Endodermal cell (in vitro differentiated cells): ENCODE measurements at regions not wholly inside any gene's neighbourhood (a gene's known extent, or its start where the extent isn't known, plus 50 kb on each side); places are given as distances from the start of the nearest gene placed in this dataset.

Experiments
- DNase-seq: peaks from one replicate; pipeline ENCODE4 v3.0.0-alpha.2; 2017
- H3K27ac ChIP-seq: 2 replicates; pipeline ENCODE4 v1.5.1; 2013; ENCODE audit warnings: mild to moderate bottlenecking, low read depth, low read length, moderate library complexity
- H3K27me3 ChIP-seq: 2 replicates; pipeline ENCODE4 v1.6.1; 2013; ENCODE audit warnings: mild to moderate bottlenecking, low read length, moderate library complexity; ENCODE audit not compliant: insufficient read depth, control insufficient read depth, poor library complexity, severe bottlenecking
- H3K36me3 ChIP-seq: 2 replicates; pipeline ENCODE4 v1.7.0; 2013; ENCODE audit warnings: mild to moderate bottlenecking, low read length, moderate library complexity; ENCODE audit not compliant: control insufficient read depth, insufficient read depth
- H3K4me1 ChIP-seq: one replicate; pipeline ENCODE4 v1.7.0; 2013; ENCODE audit warnings: low read length; ENCODE audit not compliant: control insufficient read depth, insufficient read depth
- H3K4me3 ChIP-seq: 2 replicates; pipeline ENCODE4 v1.5.1; 2013; ENCODE audit warnings: mild to moderate bottlenecking, low read length, moderate library complexity
- H3K9ac ChIP-seq: 2 replicates; pipeline ENCODE4 v1.6.1; 2013; ENCODE audit warnings: mild to moderate bottlenecking, low read length, moderate library complexity; ENCODE audit not compliant: poor library complexity, severe bottlenecking; ENCODE audit errors: extremely low read depth
- H3K9me3 ChIP-seq: 2 replicates; pipeline ENCODE4 v1.6.1; 2013; ENCODE audit warnings: mild to moderate bottlenecking, low read length, moderate library complexity; ENCODE audit not compliant: control insufficient read depth
- H3K27ac Mint-ChIP-seq: 2 replicates; pipeline ENCODE4 v1.8.0; 2020; ENCODE audit warnings: mixed read lengths
- H3K27me3 Mint-ChIP-seq: 2 replicates; pipeline ENCODE4 v1.8.0; 2021; ENCODE audit warnings: mild to moderate bottlenecking, mixed read lengths; ENCODE audit not compliant: insufficient read depth
- H3K36me3 Mint-ChIP-seq: 2 replicates; pipeline ENCODE4 v1.8.0; 2020; ENCODE audit warnings: low read depth, mixed read lengths
- H3K4me1 Mint-ChIP-seq: 2 replicates; pipeline ENCODE4 v1.8.0; 2020; ENCODE audit warnings: mixed read lengths
- H3K4me3 Mint-ChIP-seq: 2 replicates; pipeline ENCODE4 v1.8.0; 2020; ENCODE audit warnings: mild to moderate bottlenecking, moderate library complexity, mixed read lengths
- H3K9me3 Mint-ChIP-seq: 2 replicates; pipeline ENCODE4 v1.8.0; 2020; ENCODE audit warnings: mild to moderate bottlenecking, mixed read lengths
- WGBS, 2 experiments: methylation state at CpG; one replicate each; pipeline versions ENCODE4 v1.1.5 to v1.1.7; 2013; ENCODE audit warnings: missing lambda C conversion rate in 2 of 2, mixed read lengths in 1 of 2; ENCODE audit not compliant: insufficient coverage in 1 of 2, insufficient read length in 1 of 2; 5-methylcytosine and 5-hydroxymethylcytosine counted together
- TF ChIP-seq, protein P1 (sequence below): fragments of 200-600 bp; sonication (generic); conservative IDR thresholded peaks from 2 replicates; pipeline ENCODE4 v1.5.0; 2021; ENCODE audit warnings: antibody characterized with exemption, mild to moderate bottlenecking

DNA sequence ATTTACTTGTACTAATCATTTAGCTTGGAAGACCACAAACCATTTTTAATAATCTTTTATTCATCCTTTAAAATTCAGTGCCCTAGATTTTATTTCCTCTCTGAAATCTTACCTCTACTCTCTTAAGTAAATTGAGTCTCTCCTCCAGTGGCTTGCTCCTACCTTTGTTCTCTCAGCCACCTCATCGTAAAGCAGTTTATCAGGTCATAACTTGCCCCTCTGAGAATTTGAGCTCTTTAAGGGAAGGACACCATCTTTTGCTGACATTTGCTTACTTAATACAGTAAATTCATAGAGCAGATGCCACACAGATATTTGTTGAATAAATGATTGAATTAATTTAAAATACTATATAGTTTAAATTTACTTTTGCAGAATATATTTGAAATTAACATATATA, 794.3 kb downstream of the C12orf50 start:
- TF ChIP-seq, protein P1, sequence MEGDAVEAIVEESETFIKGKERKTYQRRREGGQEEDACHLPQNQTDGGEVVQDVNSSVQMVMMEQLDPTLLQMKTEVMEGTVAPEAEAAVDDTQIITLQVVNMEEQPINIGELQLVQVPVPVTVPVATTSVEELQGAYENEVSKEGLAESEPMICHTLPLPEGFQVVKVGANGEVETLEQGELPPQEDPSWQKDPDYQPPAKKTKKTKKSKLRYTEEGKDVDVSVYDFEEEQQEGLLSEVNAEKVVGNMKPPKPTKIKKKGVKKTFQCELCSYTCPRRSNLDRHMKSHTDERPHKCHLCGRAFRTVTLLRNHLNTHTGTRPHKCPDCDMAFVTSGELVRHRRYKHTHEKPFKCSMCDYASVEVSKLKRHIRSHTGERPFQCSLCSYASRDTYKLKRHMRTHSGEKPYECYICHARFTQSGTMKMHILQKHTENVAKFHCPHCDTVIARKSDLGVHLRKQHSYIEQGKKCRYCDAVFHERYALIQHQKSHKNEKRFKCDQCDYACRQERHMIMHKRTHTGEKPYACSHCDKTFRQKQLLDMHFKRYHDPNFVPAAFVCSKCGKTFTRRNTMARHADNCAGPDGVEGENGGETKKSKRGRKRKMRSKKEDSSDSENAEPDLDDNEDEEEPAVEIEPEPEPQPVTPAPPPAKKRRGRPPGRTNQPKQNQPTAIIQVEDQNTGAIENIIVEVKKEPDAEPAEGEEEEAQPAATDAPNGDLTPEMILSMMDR, result no peak
- 96% methylated on average over 1 of the region's 1 CpG; no CpG with 5 or more reads in 1 of the 2 experiments for WGBS, 2 experiments

DNA sequence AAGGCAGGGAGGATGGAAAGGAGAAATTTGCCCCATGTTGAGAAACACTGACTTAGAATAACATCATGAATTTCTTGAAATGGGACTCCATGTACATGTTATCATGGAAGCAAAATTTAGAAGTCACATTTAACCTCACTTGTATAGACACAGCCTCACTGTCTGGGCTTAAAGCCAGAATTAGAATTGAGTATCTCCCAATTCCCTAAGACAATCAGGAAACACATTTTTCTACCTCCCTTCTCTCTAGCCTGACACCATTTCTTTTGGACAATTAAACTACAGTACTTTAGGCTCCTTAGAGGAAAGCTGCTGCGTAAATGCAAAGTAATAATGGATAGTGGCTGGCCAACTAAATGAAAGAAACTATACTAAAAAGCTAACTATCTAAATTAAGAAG, 795.5 kb downstream of the C12orf50 start:
- Mint-ChIP-seq H3K27ac (no peak overlapping the region), H3K27me3 (no peaks in the 10 kb centered on the region), H3K4me1 (peaks cover 31% of the 10 kb centered on the region), H3K9me3 (peaks cover 11% of the 10 kb centered on the region), H3K36me3 (peaks cover 7% of the 10 kb centered on the region), H3K4me3 (no peak overlapping the region)
- Histone ChIP-seq H3K27me3 (no peaks in the 10 kb centered on the region), H3K4me1 (peaks cover 5% of the 10 kb centered on the region), H3K9ac (no peak overlapping the region), H3K4me3 (no peak overlapping the region), H3K36me3 (no peaks in the 10 kb centered on the region), H3K27ac (no peak overlapping the region), H3K9me3 (peaks cover 26% of the 10 kb centered on the region)
- TF ChIP-seq, protein P1, result no peak
- no peak for DNase-seq
- WGBS, 2 experiments, result no CpG with 5 or more reads among the region's 1 CpG

More for the DNA sequence above, 794.3 kb downstream of the C12orf50 start:
- no peaks in the 10 kb centered on the region for H3K27me3 ChIP-seq
- Mint-ChIP-seq H3K4me3 (no peak overlapping the region), H3K36me3 (peaks cover 3% of the 10 kb centered on the region), H3K9me3 (peaks cover 11% of the 10 kb centered on the region), H3K27ac (no peak overlapping the region), H3K4me1 (peaks cover 31% of the 10 kb centered on the region), H3K27me3 (no peaks in the 10 kb centered on the region)
- no peak overlapping the region for H3K9ac ChIP-seq
- no peak for DNase-seq
- peaks cover 26% of the 10 kb centered on the region for H3K9me3 ChIP-seq
- no peak overlapping the region for H3K27ac ChIP-seq
- no peak overlapping the region for H3K4me3 ChIP-seq
- H3K36me3 ChIP-seq, result no peaks in the 10 kb centered on the region
- H3K4me1 ChIP-seq, result peaks cover 4% of the 10 kb centered on the region

DNA sequence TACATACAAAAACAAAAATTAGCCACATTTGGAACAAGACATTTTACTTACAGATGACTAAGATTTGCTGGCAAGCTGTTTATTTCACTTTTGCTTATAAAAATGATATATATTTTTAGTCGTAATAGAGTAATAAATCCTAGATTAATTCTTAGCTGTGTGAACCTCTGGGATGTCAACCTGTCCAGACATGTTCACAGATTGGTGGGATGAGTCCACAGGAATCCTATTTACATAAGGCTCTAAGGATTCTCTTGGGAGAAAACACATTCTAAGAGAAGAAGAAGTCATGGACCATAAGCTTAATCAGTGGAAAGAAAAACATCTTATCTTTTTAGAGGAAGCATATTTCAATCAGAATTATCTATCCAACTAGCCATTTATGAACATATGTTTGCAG, 797.4 kb downstream of the C12orf50 start:
- H3K27ac Mint-ChIP-seq, result no peak overlapping the region
- no peak overlapping the region for H3K9ac ChIP-seq
- peaks cover 9% of the 10 kb centered on the region for H3K9me3 Mint-ChIP-seq

More for the DNA sequence above, 797.4 kb downstream of the C12orf50 start:
- WGBS, 2 experiments, result 88% methylated on average over 1 of the region's 1 CpG; no CpG with 5 or more reads in 1 of the 2 experiments
- peaks cover 5% of the 10 kb centered on the region for H3K4me1 ChIP-seq
- H3K27ac ChIP-seq, result no peak overlapping the region
- no peak overlapping the region for H3K4me3 ChIP-seq
- TF ChIP-seq, protein P1, result no peak
- peaks cover 26% of the 10 kb centered on the region for H3K9me3 ChIP-seq
- peaks cover 7% of the 10 kb centered on the region for H3K36me3 Mint-ChIP-seq
- H3K27me3 ChIP-seq, result no peaks in the 10 kb centered on the region
- no peaks in the 10 kb centered on the region for H3K36me3 ChIP-seq
- H3K4me1 Mint-ChIP-seq, result peaks cover 19% of the 10 kb centered on the region
- no peak for DNase-seq
- no peaks in the 10 kb centered on the region for H3K27me3 Mint-ChIP-seq
- H3K4me3 Mint-ChIP-seq, result no peak overlapping the region
